ENCODE measurements at regions not wholly inside any gene's neighbourhood (a gene's known extent, or its start where the extent isn't known, plus 50 kb on each side); places are given as distances from the start of the nearest gene placed in this dataset.

- CTCF ChIA-PET = interaction anchor here (0.5 kb wide), 1 partner anchor 1158 kb away, joined by 3 read pairs; no protein-coding TSS in a partner anchor
- H3K27me3 ChIP-seq (replicated peaks in 1 of 2; ENCODE audit: control insufficient read depth in 2 of 2, insufficient read depth in 2 of 2, low read length in 1 of 2) = no peaks in the 10 kb centered on the region; a peak in 2 of 4 replicates
- in situ Hi-C loops (cut with MboI) = no loop called here
- no peaks in the 10 kb centered on the region for H3K4me1 ChIP-seq (ENCODE audit: control insufficient read depth, insufficient read depth, low read length)
- H3K36me3 ChIP-seq (ENCODE audit: control insufficient read depth in 2 of 2, insufficient read depth in 2 of 2, low read length in 1 of 2) = no peaks in the 10 kb centered on the region
- no peak overlapping the region for H3K27ac ChIP-seq (ENCODE audit: control insufficient read depth, insufficient read depth)
- POLR2A ChIA-PET = no interaction called here
- H3K4me2 ChIP-seq (ENCODE audit: control insufficient read depth, insufficient read depth) = no peak overlapping the region
- 34% methylated on average over 4 of the region's 4 CpGs for WGBS (ENCODE audit: insufficient coverage, insufficient replicate concordance, low lambda C conversion rate, missing lambda C conversion rate)
- no peak overlapping the region for H3K4me3 ChIP-seq
- H2AFZ ChIP-seq (ENCODE audit: control insufficient read depth, low read depth, low read length) = no peak overlapping the region
- intact Hi-C loops (cut with micrococcal nuclease; ENCODE audit: unreplicated experiment) = no loop called here
- no peak overlapping the region for H3K9ac ChIP-seq (ENCODE audit: control insufficient read depth, insufficient read depth, low read length)
- no peak for DNase-seq (ENCODE audit: low read depth, low spot score)
- H3K9me3 ChIP-seq (replicated peaks; ENCODE audit: control insufficient read depth, insufficient read depth, low read length) = no peaks in the 10 kb centered on the region
- BruUV-seq (replicated peaks) = no TSS peak
- SMC1A ChIA-PET (ENCODE audit: uncharacterized antibody, unreplicated experiment) = no interaction called here
- RAD21 ChIA-PET (ENCODE audit: unreplicated experiment) = no interaction called here
- no peaks in the 10 kb centered on the region for H3K79me2 ChIP-seq (ENCODE audit: control insufficient read depth, insufficient read depth, low read length)
- H4K20me1 ChIP-seq (ENCODE audit: control insufficient read depth, insufficient read depth) = no peaks in the 10 kb centered on the region
- no peak for ATAC-seq
- no peak for FAIRE-seq
- TF ChIP-seq HDGF (IDR thresholded peaks at IDR 0.05) (no peak), NFYB (IDR thresholded peaks at IDR 0.05; ENCODE audit: insufficient read depth, low read depth, low read length) (no peak), EZH2 (IDR thresholded peaks at IDR 0.05; ENCODE audit: borderline replicate concordance, control insufficient read depth, low read depth, low read length) (no peak), ATF2 (IDR thresholded peaks at IDR 0.05; ENCODE audit: low read length) (no peak), TCF3 (IDR thresholded peaks at IDR 0.05; ENCODE audit: borderline replicate concordance, insufficient read depth, low read depth, low read length) (no peak), MXI1 (IDR thresholded peaks at IDR 0.05; ENCODE audit: low read depth, low read length) (no peak), CREM (IDR thresholded peaks at IDR 0.05; ENCODE audit: low read depth) (no peak), BRCA1 (IDR thresholded peaks at IDR 0.05; ENCODE audit: low read depth, low read length) (no peak), NRF1 (conservative IDR thresholded peaks at IDR 0.05; ENCODE audit: low read depth, low read length) (no peak), ZBED1 (IDR thresholded peaks at IDR 0.05; ENCODE audit: borderline replicate concordance) (no peak), IKZF1 (conservative IDR thresholded peaks at IDR 0.05) (no peak), FOXM1 (IDR thresholded peaks at IDR 0.05; ENCODE audit: low read depth, low read length) (no peak), GATAD2B (conservative IDR thresholded peaks at IDR 0.05; ENCODE audit: low read depth) (no peak), SRF (IDR thresholded peaks at IDR 0.05; ENCODE audit: low read depth in 2 of 2, low read length in 2 of 2) (no peak), NBN (IDR thresholded peaks at IDR 0.05) (no peak), USF1 (IDR thresholded peaks at IDR 0.05; ENCODE audit: borderline replicate concordance, extremely low read length, insufficient read depth, low read depth, low read length) (no peak)
- TF ChIP-seq, protein P1, sequence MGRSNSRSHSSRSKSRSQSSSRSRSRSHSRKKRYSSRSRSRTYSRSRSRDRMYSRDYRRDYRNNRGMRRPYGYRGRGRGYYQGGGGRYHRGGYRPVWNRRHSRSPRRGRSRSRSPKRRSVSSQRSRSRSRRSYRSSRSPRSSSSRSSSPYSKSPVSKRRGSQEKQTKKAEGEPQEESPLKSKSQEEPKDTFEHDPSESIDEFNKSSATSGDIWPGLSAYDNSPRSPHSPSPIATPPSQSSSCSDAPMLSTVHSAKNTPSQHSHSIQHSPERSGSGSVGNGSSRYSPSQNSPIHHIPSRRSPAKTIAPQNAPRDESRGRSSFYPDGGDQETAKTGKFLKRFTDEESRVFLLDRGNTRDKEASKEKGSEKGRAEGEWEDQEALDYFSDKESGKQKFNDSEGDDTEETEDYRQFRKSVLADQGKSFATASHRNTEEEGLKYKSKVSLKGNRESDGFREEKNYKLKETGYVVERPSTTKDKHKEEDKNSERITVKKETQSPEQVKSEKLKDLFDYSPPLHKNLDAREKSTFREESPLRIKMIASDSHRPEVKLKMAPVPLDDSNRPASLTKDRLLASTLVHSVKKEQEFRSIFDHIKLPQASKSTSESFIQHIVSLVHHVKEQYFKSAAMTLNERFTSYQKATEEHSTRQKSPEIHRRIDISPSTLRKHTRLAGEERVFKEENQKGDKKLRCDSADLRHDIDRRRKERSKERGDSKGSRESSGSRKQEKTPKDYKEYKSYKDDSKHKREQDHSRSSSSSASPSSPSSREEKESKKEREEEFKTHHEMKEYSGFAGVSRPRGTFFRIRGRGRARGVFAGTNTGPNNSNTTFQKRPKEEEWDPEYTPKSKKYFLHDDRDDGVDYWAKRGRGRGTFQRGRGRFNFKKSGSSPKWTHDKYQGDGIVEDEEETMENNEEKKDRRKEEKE (IDR thresholded peaks at IDR 0.05) = no peak
- TF ChIP-seq, protein P2, sequence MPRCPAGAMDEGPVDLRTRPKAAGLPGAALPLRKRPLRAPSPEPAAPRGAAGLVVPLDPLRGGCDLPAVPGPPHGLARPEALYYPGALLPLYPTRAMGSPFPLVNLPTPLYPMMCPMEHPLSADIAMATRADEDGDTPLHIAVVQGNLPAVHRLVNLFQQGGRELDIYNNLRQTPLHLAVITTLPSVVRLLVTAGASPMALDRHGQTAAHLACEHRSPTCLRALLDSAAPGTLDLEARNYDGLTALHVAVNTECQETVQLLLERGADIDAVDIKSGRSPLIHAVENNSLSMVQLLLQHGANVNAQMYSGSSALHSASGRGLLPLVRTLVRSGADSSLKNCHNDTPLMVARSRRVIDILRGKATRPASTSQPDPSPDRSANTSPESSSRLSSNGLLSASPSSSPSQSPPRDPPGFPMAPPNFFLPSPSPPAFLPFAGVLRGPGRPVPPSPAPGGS (IDR thresholded peaks at IDR 0.05; ENCODE audit: borderline replicate concordance, insufficient read depth, low read depth, low read length, poor library complexity, severe bottlenecking) = no peak
Observed at GRCh38 chr2:12809526-12809925, 92.8 kb downstream of the TRIB2 start.
